Central memory CD4-positive, alpha-beta T cell (primary cell): ENCODE measurements at regions not wholly inside any gene's neighbourhood (a gene's known extent, or its start where the extent isn't known, plus 50 kb on each side); places are given as distances from the start of the nearest gene placed in this dataset.

Source experiments
- DNase-seq: peaks from one replicate; pipeline ENCODE4 v3.0.0; 2022

DNA sequence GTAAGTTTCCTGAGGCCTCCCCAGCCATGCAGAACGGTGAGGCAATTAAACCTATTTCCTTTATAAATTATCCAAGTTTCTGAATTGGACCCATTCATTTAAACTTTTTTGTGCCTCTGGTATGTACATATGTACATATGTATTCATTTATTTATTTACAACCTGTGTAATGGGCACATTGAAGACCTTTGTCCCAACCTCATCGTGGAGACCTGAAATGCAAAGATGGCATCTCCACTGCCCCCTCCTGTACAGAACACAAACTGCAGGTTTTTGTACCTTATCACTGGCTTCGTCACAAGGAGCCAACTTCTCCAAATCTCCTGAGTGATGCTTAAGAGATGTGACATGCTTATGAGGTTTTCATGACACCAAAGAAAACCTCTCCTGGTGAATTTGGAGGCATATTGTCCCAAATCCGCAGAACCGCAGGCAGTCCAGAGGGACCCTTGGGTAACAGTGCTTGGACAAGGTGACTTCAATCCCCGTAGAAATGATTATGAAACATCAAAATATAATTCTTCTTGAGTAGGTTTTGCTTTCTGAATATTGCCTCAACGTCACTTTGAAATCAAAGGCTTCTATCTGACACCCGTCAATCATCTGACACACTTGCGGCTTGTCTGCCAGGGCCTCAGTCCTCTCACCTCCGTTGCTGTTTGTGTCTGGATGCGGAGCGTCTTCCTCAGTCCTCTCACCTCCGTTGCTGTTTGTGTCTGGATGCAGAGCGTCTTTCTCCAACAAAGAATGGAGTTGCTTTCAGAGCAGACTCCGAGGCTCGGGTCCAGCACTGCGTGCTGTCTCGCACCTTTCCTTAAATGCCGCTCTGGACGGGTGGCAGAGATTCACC lies 135.0 kb upstream of the IRX4 start:
- DNase-seq, result no peak

DNA sequence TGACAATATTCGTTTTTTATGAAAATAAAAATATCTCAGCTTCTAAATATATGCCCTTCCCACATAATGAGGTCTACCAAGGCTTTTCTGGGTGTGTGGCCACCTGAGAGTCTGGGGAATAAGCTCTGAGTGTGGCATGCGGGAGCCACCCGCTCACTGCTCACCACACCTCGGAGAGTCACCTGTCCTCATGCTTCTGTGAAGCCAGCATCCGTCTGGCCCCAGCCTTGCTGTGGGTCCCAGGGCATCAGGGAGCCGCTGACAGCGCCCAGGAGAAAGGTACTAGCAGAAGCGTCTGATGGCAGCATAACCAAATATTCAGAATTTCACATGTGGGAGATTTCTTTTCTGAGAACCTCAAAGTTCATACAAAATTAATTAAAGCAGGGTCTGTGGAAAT lies 133.2 kb upstream of the IRX4 start:
- no peak for DNase-seq

DNA sequence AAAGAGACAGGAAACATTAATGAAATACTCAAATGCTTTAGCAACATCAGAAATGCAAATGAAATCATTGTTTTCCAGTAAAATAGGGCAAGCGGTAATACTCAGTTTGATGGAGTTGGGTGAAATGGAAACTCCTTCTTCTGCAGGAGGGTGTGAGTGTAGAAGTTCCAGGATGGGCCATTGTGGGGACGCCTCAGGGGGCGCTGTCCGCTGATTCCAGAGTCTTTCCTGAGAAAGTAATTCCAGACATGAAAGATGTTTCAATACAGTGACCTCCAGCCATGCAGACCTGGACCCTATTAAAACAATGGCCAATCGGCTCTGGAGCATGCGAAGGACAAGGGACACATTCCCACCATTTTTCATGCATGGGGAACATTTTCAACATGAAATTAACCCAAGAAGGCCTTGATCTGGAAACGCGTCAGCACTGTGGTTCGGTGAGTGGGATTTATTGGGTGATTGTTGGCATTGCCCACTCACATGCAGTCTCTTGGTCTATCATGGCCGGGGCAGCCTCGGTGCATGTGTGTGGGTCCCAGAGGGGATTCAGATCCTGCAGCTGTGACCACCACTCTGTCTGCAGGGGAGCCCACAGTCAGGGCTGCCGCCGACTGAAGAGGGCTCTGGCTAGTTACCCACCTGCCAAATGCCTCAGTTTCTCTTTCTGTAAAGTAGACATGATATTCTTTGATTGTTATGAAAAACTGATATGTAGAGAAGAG lies 132.6 kb upstream of the IRX4 start:
- no peak for DNase-seq

DNA sequence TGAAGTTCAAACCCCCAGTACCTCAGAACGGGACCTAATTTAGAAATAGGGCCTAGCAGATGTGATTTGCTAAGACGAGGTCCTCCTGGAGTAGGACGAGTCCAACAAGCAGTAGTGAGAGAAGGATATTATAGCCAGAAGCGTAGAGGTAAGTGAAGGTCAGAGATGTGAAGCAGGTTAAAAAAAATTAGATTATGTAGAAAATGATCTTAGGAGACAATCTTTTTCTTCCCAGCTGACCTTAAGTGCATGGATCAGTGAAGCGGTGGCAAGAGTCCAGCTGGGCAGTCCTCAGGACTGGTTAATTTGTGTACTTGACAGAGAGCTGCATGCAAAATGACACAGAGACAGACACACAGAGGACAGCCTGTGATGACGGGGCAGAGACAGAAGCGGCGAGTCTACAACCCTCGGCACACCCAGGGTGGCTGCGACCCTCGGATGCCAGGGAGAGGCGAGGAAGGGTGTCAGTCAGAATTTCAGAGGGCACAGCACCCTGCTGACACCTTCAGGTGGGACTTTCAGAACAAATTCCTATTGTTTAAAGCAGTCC lies 131.4 kb upstream of the IRX4 start:
- DNase-seq, result no peak

DNA sequence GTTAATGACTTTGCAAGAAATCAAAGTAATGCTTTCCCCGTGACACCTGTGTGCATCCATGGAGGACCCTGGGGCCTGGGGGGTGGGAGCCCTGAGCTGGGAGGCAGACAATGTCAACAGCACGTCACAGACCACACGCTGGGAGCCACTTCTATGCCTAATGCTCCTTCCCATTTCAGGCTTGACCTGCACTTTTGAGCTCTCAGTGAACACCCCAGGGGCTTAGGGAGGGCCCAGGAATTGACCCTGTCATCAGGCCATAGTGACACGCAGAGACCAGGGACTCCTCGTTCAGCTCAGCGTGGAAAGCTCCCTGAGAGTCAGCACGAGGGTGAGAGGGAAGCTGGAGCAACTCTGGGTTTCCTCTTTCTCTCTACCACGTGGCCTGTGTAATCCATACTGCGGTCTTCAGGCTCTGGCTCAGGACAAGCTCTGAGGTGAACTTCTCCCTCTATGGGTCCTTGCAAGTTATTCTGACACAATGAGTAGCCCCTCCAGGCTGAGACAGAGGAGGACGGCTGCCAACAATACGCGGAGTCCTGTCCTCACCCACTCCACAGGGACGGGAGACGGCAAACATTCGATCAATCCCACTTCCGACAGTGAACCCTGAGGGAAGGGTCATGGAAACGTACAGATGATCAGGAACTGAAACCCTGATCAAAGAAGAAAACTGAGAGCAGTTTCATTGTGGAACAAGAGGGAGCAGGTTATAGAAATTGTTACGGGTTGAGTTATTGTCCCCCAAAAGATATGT lies 130.8 kb upstream of the IRX4 start:
- no peak for DNase-seq

DNA sequence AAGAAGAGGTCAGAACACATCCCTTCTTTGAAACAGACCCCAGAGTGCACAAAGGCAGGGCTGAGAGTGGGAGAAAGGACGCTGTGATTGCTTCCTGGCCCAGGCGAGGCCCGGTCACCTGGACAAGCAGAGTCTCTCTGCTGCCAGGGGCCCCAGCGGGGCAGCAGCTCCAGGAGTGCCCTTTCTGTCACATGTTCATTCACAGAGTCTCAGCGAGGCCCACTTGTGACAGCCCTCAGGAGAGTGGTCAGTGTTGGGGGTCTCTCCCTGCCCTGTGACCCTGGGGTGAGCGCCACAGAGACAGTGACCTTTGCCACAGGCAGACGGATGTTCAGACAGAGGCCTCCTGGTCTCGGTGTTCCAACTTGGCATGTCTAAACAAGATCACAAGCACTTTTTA lies 130.2 kb upstream of the IRX4 start:
- no peak for DNase-seq

DNA sequence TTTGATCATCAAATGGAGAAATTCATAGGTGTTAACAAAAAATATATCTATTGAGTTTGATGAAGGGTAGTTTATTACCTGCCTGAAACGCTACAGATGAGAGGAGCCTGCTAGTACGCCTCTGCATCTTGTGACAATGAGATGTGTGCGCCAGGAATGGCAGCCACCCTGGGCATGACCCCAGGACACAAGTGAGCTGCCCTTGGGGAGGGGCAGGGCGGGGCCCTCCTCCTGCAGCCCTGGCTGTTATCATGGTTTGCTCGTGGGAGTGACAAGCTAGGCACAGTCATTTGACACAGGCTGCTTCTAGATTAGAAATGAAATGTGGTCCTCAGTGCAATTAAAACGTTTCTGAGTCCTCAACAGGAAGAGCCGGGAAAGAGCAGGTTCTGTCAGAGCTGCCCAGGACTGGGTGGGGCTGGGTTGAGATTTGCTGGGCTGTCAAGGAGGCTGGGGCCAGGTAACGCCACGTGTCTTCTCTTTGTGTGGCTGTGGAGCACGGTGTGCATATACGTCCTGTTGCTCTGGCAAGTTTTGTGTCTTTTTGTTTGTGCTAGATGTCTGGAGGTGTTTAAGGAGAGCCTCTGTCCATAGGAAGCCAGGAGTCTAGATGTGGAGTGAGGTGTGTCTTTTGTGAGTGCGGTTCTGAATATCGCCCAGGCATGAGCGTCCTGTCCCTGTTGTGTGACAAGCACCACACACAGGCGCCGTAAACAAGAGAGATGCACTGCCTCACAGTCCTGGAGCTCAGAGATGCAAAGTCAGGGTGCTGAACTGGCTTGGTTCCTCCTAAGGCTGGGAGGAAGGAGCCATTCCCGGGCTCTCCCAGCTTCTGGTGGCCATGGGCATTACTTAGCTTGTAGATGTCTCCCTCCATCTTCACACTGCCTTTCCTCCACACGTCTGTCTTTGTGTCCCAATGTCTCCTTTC lies 129.0 kb upstream of the IRX4 start:
- no peak for DNase-seq

DNA sequence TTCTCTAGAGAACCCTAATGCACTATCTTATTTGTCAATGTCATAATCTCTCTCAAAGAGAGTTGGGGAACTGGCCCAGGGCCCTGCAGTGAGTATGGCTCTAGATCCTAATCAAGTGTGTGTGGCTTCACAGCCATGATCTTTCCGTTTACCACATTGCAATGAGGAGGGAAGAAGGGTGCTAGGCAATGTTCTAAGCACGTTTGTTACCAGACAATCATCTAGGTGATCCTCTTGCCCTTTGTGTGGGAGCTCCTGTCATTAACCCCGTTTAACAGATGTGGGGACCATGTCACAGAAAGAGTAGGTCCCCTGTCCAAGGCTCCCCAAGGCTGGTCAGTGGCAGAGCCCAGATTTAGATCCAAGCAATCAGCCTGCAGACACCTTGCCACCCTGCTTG lies 128.2 kb upstream of the IRX4 start:
- DNase-seq, result no peak

DNA sequence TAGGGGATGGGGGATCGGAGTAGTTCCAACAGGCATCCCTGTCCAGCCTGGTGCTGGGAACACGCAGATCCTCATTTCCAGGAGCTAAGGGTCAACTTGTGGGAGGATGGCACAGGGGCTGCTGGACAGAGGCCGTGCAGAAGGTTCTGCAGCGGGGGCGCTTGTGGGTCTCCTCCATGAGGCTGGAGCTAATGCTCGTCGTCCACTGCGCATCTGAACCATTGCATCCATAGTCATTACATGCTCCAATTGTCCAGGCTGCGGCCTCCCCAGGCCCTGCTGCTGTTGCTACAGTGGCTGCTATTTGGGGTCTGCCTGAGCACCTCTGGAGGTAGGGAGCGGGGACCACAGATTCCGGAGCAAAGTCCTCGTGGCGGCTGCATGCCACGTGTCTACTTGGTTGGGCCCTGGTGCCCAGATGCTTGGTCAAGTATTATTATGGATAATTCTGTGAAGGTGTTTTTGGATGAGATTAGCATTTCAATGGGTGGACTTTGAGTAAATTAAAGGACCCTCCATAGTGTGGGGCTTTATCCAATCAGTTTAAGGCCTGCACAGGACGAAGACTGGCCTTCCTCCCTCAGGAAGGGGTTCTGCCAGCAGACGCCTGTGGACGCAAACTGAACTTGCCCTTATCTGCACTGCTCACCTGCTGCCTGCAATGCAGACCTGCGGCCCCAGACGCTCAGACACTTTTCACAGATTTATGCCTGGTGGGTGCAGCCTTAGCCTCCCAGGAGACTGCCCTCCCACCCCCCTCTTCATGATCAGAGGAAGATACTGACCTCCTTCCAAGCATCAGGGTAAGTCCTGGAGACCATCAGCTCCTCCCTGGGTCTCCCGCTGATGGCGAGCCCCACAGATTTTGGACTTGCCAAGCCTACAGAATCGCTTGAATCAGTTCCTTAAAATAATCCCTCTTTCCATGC lies 127.5 kb upstream of the IRX4 start:
- no peak for DNase-seq

DNA sequence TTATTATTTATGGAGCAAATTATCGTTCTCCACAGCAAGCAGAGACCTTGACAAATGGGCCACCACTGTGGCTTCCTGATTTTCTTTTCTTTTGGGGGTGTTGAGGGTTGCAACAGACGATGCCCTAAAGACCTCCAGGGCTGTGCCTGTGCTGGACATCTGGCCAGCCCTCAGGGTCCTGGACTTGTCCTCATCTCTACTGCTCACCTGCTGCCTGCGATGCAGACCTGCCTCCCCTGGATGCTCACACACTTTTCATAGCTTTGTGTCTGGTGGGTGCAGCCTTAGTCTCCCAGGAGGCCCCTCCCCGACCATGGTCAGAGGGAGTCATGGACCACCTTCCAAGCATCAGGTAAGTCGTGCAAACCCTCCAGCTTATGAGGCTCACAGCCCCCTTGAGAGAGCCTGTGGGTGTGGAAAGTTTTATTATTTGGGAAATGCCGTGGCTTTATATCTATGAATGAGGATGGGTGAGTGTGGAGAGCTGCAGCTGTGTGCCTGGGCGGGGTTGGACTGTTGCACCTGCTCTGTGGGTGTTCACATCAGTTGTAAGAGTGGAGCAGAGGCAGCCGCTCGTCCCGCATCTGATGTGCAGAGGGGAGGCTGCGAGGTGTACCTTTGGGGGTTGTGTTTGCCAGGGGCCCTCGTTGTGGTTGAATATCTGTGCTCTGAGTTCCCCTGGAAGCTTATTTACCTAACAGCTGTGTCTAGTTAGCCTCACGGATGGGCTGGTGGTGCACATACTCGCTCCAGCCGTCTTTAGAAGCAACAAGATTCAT lies 126.3 kb upstream of the IRX4 start:
- DNase-seq, result no peak

DNA sequence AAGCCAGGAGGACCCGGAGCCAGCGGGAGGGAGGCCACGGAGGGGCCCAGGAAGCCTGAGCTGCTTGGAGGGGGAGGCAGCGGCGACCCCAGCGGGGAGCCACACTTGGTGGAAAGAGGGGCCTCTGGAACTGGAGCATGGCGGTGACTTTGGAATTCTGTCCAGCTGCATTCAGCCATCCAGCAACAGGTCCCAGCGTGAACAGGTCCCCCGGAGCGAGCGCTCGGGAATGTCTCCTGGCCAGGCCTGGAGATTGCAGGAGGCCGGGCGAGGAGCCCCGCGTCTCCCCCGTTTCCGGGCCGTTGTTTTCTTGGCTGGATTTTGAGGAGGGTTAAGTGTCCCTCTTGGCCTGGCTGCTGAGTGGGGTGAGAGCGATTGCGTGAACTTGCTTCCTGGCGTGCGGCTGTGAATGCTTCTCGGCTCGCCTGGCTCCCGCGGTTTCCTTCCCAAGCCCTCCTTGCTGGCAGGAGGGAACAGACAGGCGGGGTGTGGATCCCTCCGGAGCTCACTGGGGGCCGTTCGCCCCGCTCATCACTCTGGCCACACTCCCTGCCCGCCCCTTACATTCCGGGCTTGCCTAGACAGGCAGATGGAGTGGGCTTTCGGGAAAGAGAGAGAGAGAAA lies 125.3 kb upstream of the IRX4 start:
- no peak for DNase-seq

DNA sequence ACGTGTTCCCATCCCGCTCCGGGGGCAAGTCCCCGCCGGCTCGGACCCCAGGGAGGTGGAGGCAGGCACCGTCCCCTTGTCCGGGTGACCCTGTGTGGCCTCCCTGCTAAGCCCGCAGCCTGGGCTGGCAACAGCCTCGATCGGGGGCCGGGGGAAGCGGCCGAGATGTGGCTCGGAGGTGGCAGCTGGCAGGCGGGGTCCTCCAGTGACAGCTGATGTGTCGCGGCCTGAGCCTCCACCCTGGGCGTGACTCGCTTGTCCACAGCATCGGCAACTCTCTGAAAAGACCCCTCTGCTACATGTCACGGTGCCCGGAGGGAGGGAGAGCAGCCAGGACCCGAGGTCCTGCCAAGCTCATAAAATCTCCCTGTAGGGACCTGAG lies 124.8 kb upstream of the IRX4 start:
- DNase-seq, result no peak

DNA sequence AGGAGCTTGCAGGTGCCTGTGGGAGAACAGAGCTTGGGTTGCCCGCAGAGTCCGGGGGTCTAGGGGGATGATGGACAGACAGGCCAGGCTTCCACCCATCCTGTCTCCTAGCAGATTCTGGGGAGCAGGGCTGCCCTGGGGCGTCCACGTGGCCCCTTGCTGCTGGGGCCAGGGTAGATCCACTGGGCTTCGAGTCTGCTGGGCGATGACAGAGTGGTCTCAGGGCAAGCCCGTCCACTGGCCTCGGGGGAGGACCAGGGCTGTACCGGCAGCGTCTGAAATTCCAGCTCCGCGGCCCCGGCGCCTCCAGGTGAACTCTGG lies 124.2 kb upstream of the IRX4 start:
- DNase-seq, result no peak

DNA sequence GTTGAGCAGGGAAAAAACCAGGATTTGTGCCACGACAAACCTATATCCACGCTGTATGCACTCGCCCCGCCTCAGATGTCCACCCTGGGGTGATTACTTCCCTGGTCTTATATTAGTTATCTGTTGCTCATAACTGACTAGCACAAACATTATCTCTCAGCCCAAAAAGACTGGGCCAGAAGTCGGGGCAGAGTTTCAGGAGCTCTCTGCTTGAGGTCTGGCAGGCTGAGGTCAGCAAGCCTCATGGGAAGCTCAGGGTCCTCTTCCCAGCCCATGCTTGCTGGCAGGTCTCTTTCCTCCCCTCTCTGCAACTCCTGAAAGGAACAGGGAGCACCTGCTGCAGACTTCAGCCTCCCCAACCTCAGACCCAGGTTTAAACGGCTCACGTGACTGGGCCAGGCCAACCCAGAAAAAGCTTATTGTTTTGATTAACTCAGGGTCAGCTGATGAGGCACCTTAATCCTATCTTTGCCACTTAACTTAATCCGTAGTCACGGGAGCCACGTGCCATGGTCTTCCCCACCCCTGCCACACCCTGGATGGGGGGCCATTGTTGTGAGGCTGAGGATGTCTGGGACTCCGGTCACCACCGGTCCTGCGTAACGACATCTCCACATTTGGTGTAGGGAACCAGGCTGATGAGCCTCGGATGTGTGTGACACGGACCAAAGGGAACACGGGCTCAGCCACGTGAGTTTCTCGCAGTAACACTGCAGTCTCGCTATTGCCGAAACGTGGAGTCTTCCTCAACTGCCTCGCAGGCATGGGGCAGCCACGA lies 123.7 kb upstream of the IRX4 start:
- DNase-seq, result no peak

DNA sequence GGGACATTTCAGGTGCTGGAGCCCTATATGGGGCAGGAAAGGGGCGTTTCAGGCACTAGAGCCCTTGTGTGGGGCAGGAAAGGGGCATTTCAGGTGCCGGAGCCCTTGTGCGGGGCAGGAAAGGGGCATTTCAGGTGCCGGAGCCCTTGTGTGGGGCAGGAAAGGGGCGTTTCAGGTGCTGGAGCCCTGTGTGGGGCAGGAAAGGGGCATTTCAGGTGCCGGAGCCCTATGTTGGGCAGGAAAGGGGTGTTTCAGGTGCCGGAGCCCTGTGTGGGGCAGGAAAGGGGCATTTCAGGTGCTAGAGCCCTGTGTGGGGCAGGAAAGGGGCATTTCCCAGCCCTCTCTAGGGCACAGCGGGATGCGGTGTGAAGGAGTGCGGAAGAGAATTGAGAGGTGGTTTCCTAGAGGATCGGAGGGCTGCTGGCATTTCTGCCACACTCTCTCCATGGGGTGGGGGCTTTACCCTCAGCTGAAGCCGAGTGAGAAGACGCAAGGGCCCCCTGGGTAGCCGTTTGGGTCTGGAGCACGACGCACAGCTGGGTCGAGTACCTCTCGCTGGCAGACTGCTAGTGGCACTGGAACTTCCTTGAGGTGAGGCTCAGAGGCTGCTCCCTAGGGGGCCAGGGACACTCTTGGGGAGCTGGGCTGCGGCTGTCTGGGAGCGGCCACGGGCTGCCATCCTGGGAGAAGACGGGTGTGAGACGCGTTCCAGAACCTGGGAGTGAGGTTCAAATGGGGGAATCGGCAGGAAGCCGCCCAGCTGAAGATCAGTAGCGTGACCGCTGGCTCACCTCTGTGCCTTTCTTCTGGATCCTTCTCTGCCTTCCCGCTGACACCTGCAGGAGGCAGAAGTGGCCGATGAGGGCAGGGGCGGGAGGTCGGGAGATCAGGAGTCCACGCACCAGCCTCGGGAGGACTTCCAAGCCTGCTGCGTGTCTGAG lies 122.6 kb upstream of the IRX4 start:
- DNase-seq, result no peak

DNA sequence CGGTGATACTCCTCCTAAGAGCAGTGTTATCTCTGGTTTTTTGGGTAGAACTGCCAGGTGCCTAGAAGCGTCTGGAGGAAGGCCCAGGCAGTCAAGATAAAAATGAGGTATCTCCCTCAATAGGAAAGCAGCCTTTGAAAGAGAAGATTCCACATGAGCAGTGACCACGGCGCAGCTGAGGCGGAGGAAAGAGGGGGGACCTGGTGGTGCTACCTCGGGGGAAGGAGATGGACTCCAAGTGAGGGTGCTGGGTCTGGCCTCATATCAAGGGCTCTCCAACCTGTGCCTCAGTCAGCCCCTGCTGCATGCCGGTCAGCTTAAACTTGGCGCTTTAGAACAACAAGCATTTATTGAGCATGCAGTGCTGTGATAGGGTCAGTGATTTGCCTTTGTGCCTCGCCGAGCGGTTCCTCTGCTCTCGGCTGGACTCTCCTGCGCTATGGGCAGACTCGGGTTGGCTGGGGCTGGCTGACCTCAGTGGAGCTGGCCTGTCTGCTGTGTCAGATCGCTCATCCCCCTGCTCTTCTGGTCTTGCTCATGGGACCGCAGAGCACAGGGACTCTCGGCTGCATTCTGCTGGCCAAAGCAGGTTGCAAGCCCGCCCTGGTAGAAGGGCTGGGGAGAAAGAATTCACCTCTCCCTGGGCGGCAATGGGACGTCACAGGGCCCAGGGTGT lies 121.1 kb upstream of the IRX4 start:
- DNase-seq, result no peak

DNA sequence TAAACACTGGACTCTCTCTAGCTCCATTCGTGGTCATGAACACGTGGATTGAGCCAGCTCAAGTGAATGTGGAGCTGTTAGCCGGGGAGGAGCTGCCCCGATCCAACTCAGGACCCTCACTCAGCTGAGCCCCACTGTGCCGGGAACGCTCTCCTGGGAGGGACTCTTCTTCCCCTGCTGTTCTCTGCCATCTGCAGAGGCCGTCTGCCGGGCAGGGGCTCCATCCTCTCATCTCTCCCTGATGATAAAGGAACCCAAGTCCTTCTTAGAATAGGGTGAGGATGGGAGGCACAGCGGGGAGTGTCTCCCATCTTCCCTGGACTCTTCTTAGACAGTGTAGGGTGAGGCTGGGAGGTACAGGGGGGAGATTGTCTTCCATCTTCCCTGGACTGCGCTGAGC lies 120.5 kb upstream of the IRX4 start:
- no peak for DNase-seq
